ENCODE measurements at regions not wholly inside any gene's neighbourhood (a gene's known extent, or its start where the extent isn't known, plus 50 kb on each side); places are given as distances from the start of the nearest gene placed in this dataset.
"Not testable (repeated sequence)": the region's sequence is repeated elsewhere in the genome, so short reads cannot be mapped to it uniquely, and the experiment has no call there.

GRCh38 chr6:109878005-109878690, 100.0 kb upstream of the GPR6 start:
- H3K9me3 Mint-ChIP-seq, result peaks cover 49% of the 10 kb centered on the region
- POLR2A ChIA-PET, result not testable (repeated sequence)
- H3K4me1 Mint-ChIP-seq, result peaks cover 23% of the 10 kb centered on the region

GRCh38 chr6:109879081-109879480, 99.0 kb upstream of the GPR6 start:
- POLR2A ChIA-PET, result interaction anchor here (0.6 kb wide), 1 partner anchor 444 kb away, joined by 5 read pairs; no protein-coding TSS in a partner anchor
- H3K4me3 Mint-ChIP-seq; H3K27ac Mint-ChIP-seq; ATAC-seq; H3K27me3 Mint-ChIP-seq (ENCODE audit: low read depth); DNase-seq (ENCODE audit: low spot score): not testable (repeated sequence)
- Mint-ChIP-seq H3K36me3 (peaks cover 27% of the 10 kb centered on the region), H3K9me3 (peaks cover 53% of the 10 kb centered on the region), H3K4me1 (peaks cover 23% of the 10 kb centered on the region)
- CTCF ChIA-PET, result interaction anchor here (1.4 kb wide), 1 partner anchor 161 kb away, joined by 6 read pairs; no protein-coding TSS in a partner anchor

More at GRCh38 chr6:109878005-109878690, 100.0 kb upstream of the GPR6 start:
- not testable (repeated sequence) for H3K27ac Mint-ChIP-seq; DNase-seq (ENCODE audit: low spot score); ATAC-seq; H3K4me3 Mint-ChIP-seq; H3K27me3 Mint-ChIP-seq (ENCODE audit: low read depth)
- H3K36me3 Mint-ChIP-seq, result peaks cover 27% of the 10 kb centered on the region
- CTCF ChIA-PET, result interaction anchor here (2.0 kb wide), 1 partner anchor 162 kb away, joined by 5 read pairs; no protein-coding TSS in a partner anchor

GRCh38 chr6:109879521-109879920, 98.6 kb upstream of the GPR6 start:
- no peak for ATAC-seq
- Mint-ChIP-seq H3K36me3 (peaks cover 27% of the 10 kb centered on the region), H3K4me3 (no peak overlapping the region), H3K27ac (no peak overlapping the region), H3K9me3 (peaks cover 53% of the 10 kb centered on the region), H3K27me3 (ENCODE audit: low read depth) (no peaks in the 10 kb centered on the region; the same call in 1 of the 2 replicates), H3K4me1 (peaks cover 23% of the 10 kb centered on the region)
- ChIA-PET CTCF (interaction anchor here (1.4 kb wide), 1 partner anchor 161 kb away, joined by 6 read pairs; no protein-coding TSS in a partner anchor), POLR2A (no interaction called here)
- no peak for DNase-seq (ENCODE audit: low spot score)
- TF ChIP-seq ZNF219 (CRISPR knock-in tag; IDR thresholded peaks at IDR 0.05; ENCODE audit: borderline replicate concordance), result no peak
- no peak for TF ChIP-seq TP53 (CRISPR knock-in tag; IDR thresholded peaks at IDR 0.05)
- no peak for TF ChIP-seq AR (CRISPR knock-in tag; IDR thresholded peaks at IDR 0.05)
- no peak for TF ChIP-seq TEAD1 (CRISPR knock-in tag; IDR thresholded peaks at IDR 0.05)
- TF ChIP-seq GRHL2 (CRISPR knock-in tag; IDR thresholded peaks at IDR 0.05; ENCODE audit: insufficient replicate concordance, severe bottlenecking), result no peak
- no peak for TF ChIP-seq NFE2L1 (CRISPR knock-in tag; IDR thresholded peaks at IDR 0.05)
- TF ChIP-seq PRRX2 (CRISPR knock-in tag; IDR thresholded peaks at IDR 0.05), result no peak
- no peak for TF ChIP-seq ZNF317 (CRISPR knock-in tag; IDR thresholded peaks at IDR 0.05; ENCODE audit: borderline replicate concordance, low read depth)
- no peak for TF ChIP-seq CDX4 (CRISPR knock-in tag; IDR thresholded peaks at IDR 0.05; ENCODE audit: borderline replicate concordance)
- no peak for TF ChIP-seq MXD4 (CRISPR knock-in tag; IDR thresholded peaks at IDR 0.05; ENCODE audit: borderline replicate concordance)
- TF ChIP-seq PRDM15 (CRISPR knock-in tag; IDR thresholded peaks at IDR 0.05), result no peak
- no peak for TF ChIP-seq ZNF416 (CRISPR knock-in tag; IDR thresholded peaks at IDR 0.05)
- TF ChIP-seq NR3C1 (CRISPR knock-in tag; conservative IDR thresholded peaks at IDR 0.05; ENCODE audit: low read depth), result no peak
- TF ChIP-seq ERG (CRISPR knock-in tag; IDR thresholded peaks at IDR 0.05), result no peak
- no peak for TF ChIP-seq MLX (CRISPR knock-in tag; IDR thresholded peaks at IDR 0.05)

- H3K27ac Mint-ChIP-seq; DNase-seq (ENCODE audit: low spot score); H3K4me3 Mint-ChIP-seq; H3K27me3 Mint-ChIP-seq (ENCODE audit: low read depth); CTCF ChIA-PET; POLR2A ChIA-PET; ATAC-seq: not testable (repeated sequence)
- H3K4me1 Mint-ChIP-seq, result peaks cover 23% of the 10 kb centered on the region
- H3K9me3 Mint-ChIP-seq, result peaks cover 47% of the 10 kb centered on the region
- peaks cover 27% of the 10 kb centered on the region for H3K36me3 Mint-ChIP-seq
These were observed 97.0 kb upstream of the GPR6 start for GRCh38 chr6:109881069-109881468.

- H3K27ac Mint-ChIP-seq; H3K4me3 Mint-ChIP-seq; POLR2A ChIA-PET; DNase-seq (ENCODE audit: low spot score); ATAC-seq; CTCF ChIA-PET; H3K27me3 Mint-ChIP-seq (ENCODE audit: low read depth): not testable (repeated sequence)
- peaks cover 16% of the 10 kb centered on the region for H3K4me1 Mint-ChIP-seq
- H3K9me3 Mint-ChIP-seq, result peaks cover 42% of the 10 kb centered on the region
- H3K36me3 Mint-ChIP-seq, result peaks cover 27% of the 10 kb centered on the region
These were observed 96.1 kb upstream of the GPR6 start for GRCh38 chr6:109881953-109882490.

Data from WTC11 (cell line).